ENCODE measurements at regions not wholly inside any gene's neighbourhood (a gene's known extent, or its start where the extent isn't known, plus 50 kb on each side); places are given as distances from the start of the nearest gene placed in this dataset.

- no peaks in the 10 kb centered on the region for H3K36me3 ChIP-seq (ENCODE audit: insufficient read depth)
- no peak overlapping the region for H2AFZ ChIP-seq (ENCODE audit: low read depth)
- H3K4me1 ChIP-seq (ENCODE audit: low read depth, poor library complexity, severe bottlenecking) = no peaks in the 10 kb centered on the region
- TF ChIP-seq CTCF (conservative IDR thresholded peaks at IDR 0.05; ENCODE audit: low read depth, low read length) = no peak
- no peak overlapping the region for H3K4me2 ChIP-seq
- no peak overlapping the region for H3K27ac ChIP-seq
- H3K79me2 ChIP-seq (ENCODE audit: insufficient read depth, low read depth) = no peaks in the 10 kb centered on the region
- H3K9ac ChIP-seq = no peak overlapping the region
- no peaks in the 10 kb centered on the region for H3K27me3 ChIP-seq (ENCODE audit: insufficient read depth, low read depth)
- no peaks in the 10 kb centered on the region for H4K20me1 ChIP-seq (ENCODE audit: insufficient read depth)
- H3K4me3 ChIP-seq (IDR thresholded peaks at IDR 0.05; ENCODE audit: insufficient read depth, low read depth, low read length) = no peak overlapping the region
Measured at GRCh38 chr14:84566109-84566508, 963.8 kb upstream of the FLRT2 start.

- Histone ChIP-seq H4K20me1 (ENCODE audit: insufficient read depth) (no peaks in the 10 kb centered on the region), H3K9ac (no peak overlapping the region), H3K27me3 (ENCODE audit: insufficient read depth, low read depth) (no peaks in the 10 kb centered on the region), H3K36me3 (ENCODE audit: insufficient read depth) (no peaks in the 10 kb centered on the region), H3K27ac (no peak overlapping the region), H3K79me2 (ENCODE audit: insufficient read depth, low read depth) (no peaks in the 10 kb centered on the region), H2AFZ (ENCODE audit: low read depth) (no peak overlapping the region), H3K4me3 (IDR thresholded peaks at IDR 0.05; ENCODE audit: insufficient read depth, low read depth, low read length) (no peak overlapping the region), H3K4me2 (no peak overlapping the region), H3K4me1 (ENCODE audit: low read depth, poor library complexity, severe bottlenecking) (no peaks in the 10 kb centered on the region)
- no peak for TF ChIP-seq CTCF (conservative IDR thresholded peaks at IDR 0.05; ENCODE audit: low read depth, low read length)
Measured at GRCh38 chr14:84575681-84576080, 954.3 kb upstream of the FLRT2 start.

GRCh38 chr14:84579292-84579691, 950.7 kb upstream of the FLRT2 start:
- Histone ChIP-seq H4K20me1 (ENCODE audit: insufficient read depth) (no peaks in the 10 kb centered on the region), H3K27ac (no peak overlapping the region), H3K4me1 (ENCODE audit: low read depth, poor library complexity, severe bottlenecking) (no peaks in the 10 kb centered on the region), H3K4me2 (no peak overlapping the region), H3K9ac (no peak overlapping the region), H3K79me2 (ENCODE audit: insufficient read depth, low read depth) (no peaks in the 10 kb centered on the region), H3K27me3 (ENCODE audit: insufficient read depth, low read depth) (no peaks in the 10 kb centered on the region), H3K36me3 (ENCODE audit: insufficient read depth) (no peaks in the 10 kb centered on the region), H2AFZ (ENCODE audit: low read depth) (no peak overlapping the region), H3K4me3 (IDR thresholded peaks at IDR 0.05; ENCODE audit: insufficient read depth, low read depth, low read length) (no peak overlapping the region)
- TF ChIP-seq CTCF (conservative IDR thresholded peaks at IDR 0.05; ENCODE audit: low read depth, low read length) = no peak

GRCh38 chr14:84581041-84581440, 948.9 kb upstream of the FLRT2 start:
- Histone ChIP-seq H2AFZ (ENCODE audit: low read depth) (no peak overlapping the region), H3K36me3 (ENCODE audit: insufficient read depth) (no peaks in the 10 kb centered on the region), H4K20me1 (ENCODE audit: insufficient read depth) (no peaks in the 10 kb centered on the region), H3K4me3 (IDR thresholded peaks at IDR 0.05; ENCODE audit: insufficient read depth, low read depth, low read length) (no peak overlapping the region), H3K4me2 (no peak overlapping the region), H3K4me1 (ENCODE audit: low read depth, poor library complexity, severe bottlenecking) (no peaks in the 10 kb centered on the region), H3K9ac (no peak overlapping the region), H3K27me3 (ENCODE audit: insufficient read depth, low read depth) (no peaks in the 10 kb centered on the region), H3K27ac (no peak overlapping the region), H3K79me2 (ENCODE audit: insufficient read depth, low read depth) (no peaks in the 10 kb centered on the region)
- no peak for TF ChIP-seq CTCF (conservative IDR thresholded peaks at IDR 0.05; ENCODE audit: low read depth, low read length)

GRCh38 chr14:84584511-84584910, 945.4 kb upstream of the FLRT2 start:
- Histone ChIP-seq H3K36me3 (ENCODE audit: insufficient read depth) (no peaks in the 10 kb centered on the region), H4K20me1 (ENCODE audit: insufficient read depth) (no peaks in the 10 kb centered on the region), H3K4me2 (no peak overlapping the region), H3K9ac (no peak overlapping the region), H3K27ac (no peak overlapping the region), H2AFZ (ENCODE audit: low read depth) (no peak overlapping the region), H3K4me3 (IDR thresholded peaks at IDR 0.05; ENCODE audit: insufficient read depth, low read depth, low read length) (no peak overlapping the region), H3K4me1 (ENCODE audit: low read depth, poor library complexity, severe bottlenecking) (no peaks in the 10 kb centered on the region), H3K79me2 (ENCODE audit: insufficient read depth, low read depth) (no peaks in the 10 kb centered on the region), H3K27me3 (ENCODE audit: insufficient read depth, low read depth) (no peaks in the 10 kb centered on the region)
- no peak for TF ChIP-seq CTCF (conservative IDR thresholded peaks at IDR 0.05; ENCODE audit: low read depth, low read length)
